ENCODE measurements at regions not wholly inside any gene's neighbourhood (a gene's known extent, or its start where the extent isn't known, plus 50 kb on each side); places are given as distances from the start of the nearest gene placed in this dataset.

GRCh38 chr3:18222686-18223085, 202.5 kb downstream of the SATB1 start (continued):
- TF ChIP-seq ASH2L (IDR thresholded peaks at IDR 0.05; ENCODE audit: low read length) (no peak), KDM4A (IDR thresholded peaks at IDR 0.05; ENCODE audit: low read depth, low read length, severe bottlenecking) (no peak)

Measured in H1 (cell line).